Activated naive CD4-positive, alpha-beta T cell treated with anti-CD3 and anti-CD28 coated beads for 36 hours (primary cell): ENCODE measurements at regions not wholly inside any gene's neighbourhood (a gene's known extent, or its start where the extent isn't known, plus 50 kb on each side); places are given as distances from the start of the nearest gene placed in this dataset.

ENCODE experiments used
- CTCF ChIA-PET: fragments of 350-600 bp; sonication (Branson Sonifier 250); formaldehyde crosslinking; loops from one replicate; lab custom pipeline; 2021; ENCODE audit warnings: antibody characterized with exemption; lab: Charles Lee
- DNase-seq: peaks from one replicate; pipeline ENCODE4 v3.0.0-alpha.2; 2020
- H3K27ac Mint-ChIP-seq: one replicate; pipeline ENCODE4 v1.8.0; 2021; ENCODE audit warnings: mild to moderate bottlenecking, mixed read lengths
- H3K27me3 Mint-ChIP-seq: one replicate; pipeline ENCODE4 v1.8.0; 2021; ENCODE audit warnings: low read depth, mixed read lengths
- H3K36me3 Mint-ChIP-seq: one replicate; pipeline ENCODE4 v1.8.0; 2021; ENCODE audit warnings: low read depth, mixed read lengths
- H3K4me1 Mint-ChIP-seq: one replicate; pipeline ENCODE4 v1.8.0; 2021; ENCODE audit warnings: low read depth, mixed read lengths
- H3K4me3 Mint-ChIP-seq: one replicate; pipeline ENCODE4 v1.8.0; 2021; ENCODE audit warnings: mild to moderate bottlenecking, moderate library complexity, mixed read lengths
- H3K9me3 Mint-ChIP-seq: one replicate; pipeline ENCODE4 v1.8.0; 2021; ENCODE audit warnings: mixed read lengths
- intact Hi-C: fragments of 100-400 bp; cut with micrococcal nuclease; formaldehyde crosslinking; loops from one replicate; pipeline ENCODE4 v1.15.1; 2023

DNA sequence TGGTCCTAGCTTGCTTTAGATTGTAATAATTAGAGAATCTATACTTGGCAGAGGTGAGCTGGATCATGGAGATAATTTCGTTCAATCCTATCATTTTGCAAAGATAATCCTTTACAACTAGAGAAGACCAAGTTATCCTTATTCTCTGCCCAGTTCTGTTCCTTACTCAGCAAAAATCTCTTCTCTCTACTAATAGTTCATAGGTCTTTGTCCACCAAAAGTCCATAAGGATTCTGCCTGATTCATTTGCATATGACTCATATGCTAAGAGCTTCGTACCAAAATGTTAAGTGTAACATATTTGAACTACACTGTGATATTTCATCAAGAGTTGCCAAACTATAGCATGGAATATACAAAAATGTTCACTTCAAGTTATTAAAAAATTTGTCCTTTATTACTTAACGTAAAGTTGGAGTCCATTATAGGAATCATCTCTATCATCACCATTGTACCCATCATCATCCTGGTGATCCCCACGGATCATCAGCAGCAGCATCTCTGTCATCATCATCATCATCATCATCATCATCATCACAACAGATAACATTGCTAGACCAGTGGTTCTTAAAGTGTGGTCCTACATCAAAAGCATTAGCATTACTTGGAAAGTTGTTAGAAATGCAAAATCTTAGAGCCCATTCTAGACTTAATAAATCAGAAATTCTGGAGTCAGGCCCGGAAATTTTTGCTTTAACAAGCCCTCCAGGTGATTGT is 463.0 kb downstream of the DHX35 start:
- H3K4me1 Mint-ChIP-seq: no peaks in the 10 kb centered on the region
- CTCF ChIA-PET: no interaction called here
- no peak overlapping the region for H3K4me3 Mint-ChIP-seq
- H3K27ac Mint-ChIP-seq: no peak overlapping the region
- intact Hi-C loops: no loop called here
- no peak for DNase-seq
- H3K9me3 Mint-ChIP-seq: no peaks in the 10 kb centered on the region
- H3K36me3 Mint-ChIP-seq: no peaks in the 10 kb centered on the region
- no peaks in the 10 kb centered on the region for H3K27me3 Mint-ChIP-seq

DNA sequence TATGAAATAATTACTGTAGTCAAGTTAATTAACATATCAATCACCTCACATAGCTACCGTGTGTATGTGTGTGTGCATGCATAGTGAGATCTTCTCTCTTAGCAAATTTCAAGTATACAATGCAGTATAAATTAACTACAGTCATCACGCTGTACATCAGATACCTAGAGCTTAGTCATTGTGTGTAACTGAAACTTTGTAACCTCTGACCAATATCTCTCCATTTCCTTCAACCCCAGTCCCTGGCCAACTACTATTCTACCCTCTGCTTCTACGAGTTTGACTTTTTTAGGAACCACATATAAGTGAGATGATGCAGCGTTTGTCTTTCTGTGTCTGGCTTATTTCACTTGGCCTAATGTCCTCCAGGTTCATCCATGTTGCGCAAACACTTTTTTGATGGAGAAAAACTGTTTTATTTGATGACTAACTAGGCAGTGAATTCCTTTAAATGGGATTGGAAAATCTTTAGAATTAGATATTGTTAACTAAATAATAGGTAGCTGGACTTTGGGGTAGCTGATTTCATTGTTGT is 459.5 kb downstream of the DHX35 start:
- Mint-ChIP-seq H3K27ac (no peak overlapping the region), H3K9me3 (no peaks in the 10 kb centered on the region), H3K36me3 (no peaks in the 10 kb centered on the region), H3K27me3 (no peaks in the 10 kb centered on the region), H3K4me3 (no peak overlapping the region), H3K4me1 (no peaks in the 10 kb centered on the region)
- intact Hi-C loops: no loop called here
- CTCF ChIA-PET: no interaction called here
- no peak for DNase-seq

DNA sequence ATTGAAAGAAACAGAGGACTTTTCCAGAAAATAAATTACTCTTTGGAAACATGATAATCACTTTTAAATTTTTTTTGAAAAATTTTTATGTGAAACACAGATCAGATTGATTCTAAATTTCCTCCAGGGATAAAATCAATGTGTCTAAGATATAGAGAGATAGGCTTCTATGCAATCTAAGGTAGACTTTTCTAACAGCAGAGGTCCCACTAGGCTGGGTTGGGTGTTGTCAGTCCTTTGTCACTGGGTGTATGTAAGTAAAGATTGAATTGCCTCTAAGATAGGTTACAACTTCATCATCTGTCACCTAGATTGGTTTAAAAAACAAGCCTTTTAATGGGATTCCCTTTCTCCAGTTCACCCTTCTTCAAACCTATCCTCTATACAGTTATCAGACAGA is 449.9 kb downstream of the DHX35 start:
- Mint-ChIP-seq H3K27ac (no peak overlapping the region), H3K4me1 (no peaks in the 10 kb centered on the region), H3K36me3 (no peaks in the 10 kb centered on the region), H3K9me3 (no peaks in the 10 kb centered on the region), H3K4me3 (no peak overlapping the region), H3K27me3 (peaks cover 2% of the 10 kb centered on the region)
- CTCF ChIA-PET: no interaction called here
- intact Hi-C loops: no loop called here
- no peak for DNase-seq

DNA sequence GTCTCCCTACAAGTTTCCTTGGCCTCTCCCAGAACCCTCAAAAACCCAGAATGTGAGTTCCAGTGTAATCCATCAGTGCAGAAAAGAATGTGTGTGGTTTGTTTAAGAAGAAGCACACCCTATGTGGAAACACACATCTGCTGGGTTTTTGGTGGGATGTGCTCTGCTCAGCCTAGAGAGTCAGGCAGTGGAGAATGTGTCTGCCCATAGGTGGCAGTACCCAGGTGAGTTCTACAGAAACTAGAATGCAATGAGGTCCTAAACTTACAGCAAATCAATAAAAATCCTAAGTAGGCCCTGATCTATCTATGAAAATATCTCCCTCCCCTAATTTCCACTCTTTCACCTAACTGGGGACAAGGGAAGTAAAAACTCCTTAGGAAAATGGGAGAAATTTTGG is 437.3 kb downstream of the DHX35 start:
- Mint-ChIP-seq H3K4me3 (no peak overlapping the region), H3K4me1 (no peaks in the 10 kb centered on the region), H3K36me3 (no peaks in the 10 kb centered on the region), H3K27ac (no peak overlapping the region), H3K27me3 (peaks cover 4% of the 10 kb centered on the region), H3K9me3 (no peaks in the 10 kb centered on the region)
- intact Hi-C loops: no loop called here
- CTCF ChIA-PET: no interaction called here
- DNase-seq: no peak

DNA sequence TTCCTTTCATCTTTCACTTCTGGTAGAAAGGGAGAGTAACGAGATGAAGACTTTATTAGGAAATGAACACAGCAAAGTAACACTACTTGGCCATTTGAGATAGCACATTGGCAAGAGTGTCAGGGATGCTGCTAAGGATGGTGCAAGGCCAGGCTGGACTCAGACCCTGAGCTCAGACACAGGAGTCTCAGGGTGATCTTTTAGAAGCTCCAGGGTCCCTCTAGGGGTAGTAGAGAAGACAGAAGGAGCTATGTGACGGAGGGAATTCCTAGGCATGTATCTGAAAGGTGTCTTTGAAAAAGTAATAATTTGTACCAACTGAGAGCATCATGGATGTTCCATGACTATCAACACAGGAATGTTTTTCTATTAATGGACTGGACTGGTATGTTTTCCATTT is 436.5 kb downstream of the DHX35 start:
- DNase-seq: no peak
- Mint-ChIP-seq H3K36me3 (no peaks in the 10 kb centered on the region), H3K9me3 (no peaks in the 10 kb centered on the region), H3K27ac (no peak overlapping the region), H3K27me3 (peaks cover 4% of the 10 kb centered on the region), H3K4me3 (no peak overlapping the region), H3K4me1 (no peaks in the 10 kb centered on the region)
- CTCF ChIA-PET: no interaction called here
- intact Hi-C loops: no loop called here

DNA sequence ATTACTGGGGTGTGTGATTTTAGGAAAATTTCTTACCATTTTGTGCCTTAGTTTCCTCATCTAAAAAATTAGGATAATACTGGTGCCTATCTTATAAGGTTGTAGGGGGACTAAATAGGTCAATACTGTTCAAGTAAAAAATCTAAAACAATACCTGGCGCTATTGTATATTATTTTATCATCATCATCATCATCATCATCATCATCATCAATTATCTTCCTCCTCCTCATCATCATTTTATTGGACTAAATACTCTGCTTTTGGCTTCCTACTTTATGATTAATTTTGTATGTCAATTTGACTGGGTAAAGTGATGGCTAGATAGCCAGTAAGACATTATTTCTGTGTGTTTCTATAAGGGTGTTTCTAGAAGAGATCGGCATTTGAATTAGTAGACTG is 435.5 kb downstream of the DHX35 start:
- CTCF ChIA-PET: no interaction called here
- Mint-ChIP-seq H3K36me3 (no peaks in the 10 kb centered on the region), H3K27me3 (peaks cover 4% of the 10 kb centered on the region), H3K9me3 (no peaks in the 10 kb centered on the region), H3K4me3 (no peak overlapping the region), H3K27ac (no peak overlapping the region), H3K4me1 (no peaks in the 10 kb centered on the region)
- intact Hi-C loops: no loop called here
- DNase-seq: no peak

DNA sequence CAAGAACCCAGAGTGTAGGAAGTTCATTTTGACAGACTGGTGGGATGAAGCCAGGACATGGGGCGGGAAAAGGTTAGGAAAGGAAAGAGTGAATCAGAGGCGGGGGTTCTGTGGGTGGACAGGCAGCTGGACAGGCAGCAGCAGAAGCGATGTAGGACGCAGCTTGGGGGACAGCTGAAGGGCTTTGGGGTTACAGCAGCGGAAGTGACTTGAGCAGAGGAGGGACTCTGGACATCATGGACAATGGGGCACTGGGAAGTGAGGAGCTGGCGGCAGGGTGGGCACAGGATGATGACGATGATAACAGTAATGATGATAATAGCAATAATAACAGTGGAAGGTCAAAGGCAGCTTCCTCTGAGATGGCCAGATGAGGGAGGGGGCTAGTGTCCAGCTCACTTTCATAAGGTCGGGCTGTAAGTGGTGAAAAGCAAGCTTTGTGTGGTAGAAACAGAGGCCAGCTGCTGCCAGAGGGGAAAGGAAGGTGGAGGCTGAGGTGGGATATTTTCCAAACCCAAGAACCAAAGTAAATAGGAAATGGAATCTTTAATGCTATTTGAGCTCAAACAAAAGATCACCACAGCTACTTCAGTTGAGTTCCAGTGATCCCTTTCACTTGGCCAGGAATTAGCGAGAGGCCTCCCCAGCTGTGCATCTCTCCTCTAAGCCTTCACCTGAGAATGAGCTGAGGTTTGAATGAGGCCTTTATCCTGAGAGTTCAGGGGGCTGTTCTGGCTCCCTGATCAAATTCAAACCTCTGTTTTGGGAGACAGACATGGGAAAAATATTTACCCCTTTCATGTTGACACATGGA is 433.5 kb downstream of the DHX35 start:
- Mint-ChIP-seq H3K27ac (no peak overlapping the region), H3K4me3 (no peak overlapping the region), H3K27me3 (peaks cover 4% of the 10 kb centered on the region), H3K9me3 (no peaks in the 10 kb centered on the region), H3K4me1 (no peaks in the 10 kb centered on the region), H3K36me3 (no peaks in the 10 kb centered on the region)
- CTCF ChIA-PET: no interaction called here
- intact Hi-C loops: no loop called here
- DNase-seq: no peak

DNA sequence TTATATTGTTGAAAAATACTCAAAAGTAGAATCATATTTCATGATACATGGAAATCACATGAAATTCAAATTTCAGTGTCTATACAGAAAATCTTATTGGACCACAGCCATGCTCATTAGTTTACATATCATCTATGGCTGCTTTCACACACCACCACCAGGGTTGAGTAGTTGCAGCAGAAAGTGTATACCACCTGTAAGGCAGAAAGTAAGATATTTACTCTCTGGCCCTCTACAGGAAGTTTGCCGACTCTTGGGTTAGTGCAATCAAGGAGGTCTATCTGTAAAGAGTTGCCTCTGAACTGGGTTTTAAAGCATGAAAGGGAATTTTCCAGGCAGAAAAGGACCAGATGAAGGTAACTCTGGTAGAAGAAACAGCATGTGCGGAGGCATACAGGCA is 432.3 kb downstream of the DHX35 start:
- Mint-ChIP-seq H3K27ac (no peak overlapping the region), H3K9me3 (no peaks in the 10 kb centered on the region), H3K4me1 (no peaks in the 10 kb centered on the region), H3K4me3 (no peak overlapping the region), H3K36me3 (no peaks in the 10 kb centered on the region), H3K27me3 (peaks cover 4% of the 10 kb centered on the region)
- DNase-seq: no peak
- intact Hi-C loops: no loop called here
- CTCF ChIA-PET: no interaction called here

DNA sequence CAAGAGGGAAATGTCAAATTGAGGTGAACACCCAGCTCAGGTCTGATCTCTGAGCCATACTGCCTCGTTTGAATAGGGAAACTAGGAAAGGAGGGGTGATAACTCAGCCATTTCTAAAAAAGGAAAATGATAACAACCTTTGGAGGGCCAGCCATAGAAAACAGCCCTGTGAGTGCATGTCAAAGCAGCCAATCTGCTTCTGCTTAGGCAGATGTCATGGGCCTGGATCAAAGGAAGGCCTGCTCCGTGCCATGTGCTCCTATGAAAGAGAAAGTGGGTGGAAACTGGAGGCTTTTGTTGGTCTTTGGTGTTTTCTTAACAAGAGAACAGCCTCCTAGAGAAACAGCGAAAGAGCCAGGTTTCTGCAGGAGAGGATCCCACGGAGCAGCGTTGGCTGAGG is 428.0 kb downstream of the DHX35 start:
- intact Hi-C loops: no loop called here
- Mint-ChIP-seq H3K36me3 (no peaks in the 10 kb centered on the region), H3K4me1 (no peaks in the 10 kb centered on the region), H3K27me3 (peaks cover 1% of the 10 kb centered on the region), H3K27ac (no peak overlapping the region), H3K9me3 (no peaks in the 10 kb centered on the region), H3K4me3 (no peak overlapping the region)
- CTCF ChIA-PET: no interaction called here
- no peak for DNase-seq

DNA sequence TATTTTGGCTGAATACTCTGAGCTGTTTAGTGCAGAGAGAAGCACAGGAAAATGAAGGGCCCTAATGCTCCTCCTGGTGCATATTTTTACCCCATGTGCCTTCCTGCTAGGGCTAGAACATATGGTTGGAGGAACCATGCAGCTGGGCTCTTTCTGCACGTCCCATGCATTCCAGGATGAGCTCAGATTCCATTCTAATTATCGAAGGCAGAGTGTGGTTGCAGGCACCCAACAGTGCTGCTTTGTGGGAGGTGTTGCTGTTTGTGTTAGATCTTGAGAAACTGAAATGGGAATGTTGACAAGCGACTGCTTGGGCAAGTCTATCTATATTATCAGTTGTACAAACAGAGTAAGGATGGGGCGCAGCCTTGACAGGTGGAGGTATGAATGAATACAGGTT is 419.5 kb downstream of the DHX35 start:
- H3K4me3 Mint-ChIP-seq: no peak overlapping the region
- H3K36me3 Mint-ChIP-seq: no peaks in the 10 kb centered on the region
- intact Hi-C loops: no loop called here
- no peak for DNase-seq
- no peak overlapping the region for H3K27ac Mint-ChIP-seq
- H3K9me3 Mint-ChIP-seq: no peaks in the 10 kb centered on the region
- H3K27me3 Mint-ChIP-seq: no peaks in the 10 kb centered on the region
- CTCF ChIA-PET: no interaction called here
- H3K4me1 Mint-ChIP-seq: no peaks in the 10 kb centered on the region

DNA sequence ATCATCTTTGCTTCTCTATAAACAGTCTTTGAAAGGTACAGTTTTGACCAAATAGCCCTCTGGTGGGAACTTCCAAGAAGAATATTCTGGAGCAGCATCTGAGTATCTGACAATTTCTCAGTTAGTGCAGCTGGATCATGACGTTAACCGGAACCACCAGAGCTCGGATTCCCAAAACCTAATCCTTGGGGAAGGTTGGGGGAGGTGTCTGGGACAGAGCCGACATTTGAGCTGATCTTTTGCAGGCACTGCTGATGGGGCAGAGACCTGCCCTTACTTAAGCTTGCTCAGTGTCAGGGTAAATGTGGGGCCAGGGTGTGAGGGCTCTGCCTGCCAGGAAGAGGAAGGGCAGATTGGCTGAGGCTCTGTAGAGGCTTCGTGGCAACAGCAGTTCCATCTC is 416.6 kb downstream of the DHX35 start:
- intact Hi-C loops: no loop called here
- Mint-ChIP-seq H3K9me3 (no peaks in the 10 kb centered on the region), H3K36me3 (no peaks in the 10 kb centered on the region), H3K27ac (no peak overlapping the region), H3K4me1 (no peaks in the 10 kb centered on the region), H3K27me3 (no peaks in the 10 kb centered on the region), H3K4me3 (no peak overlapping the region)
- no peak for DNase-seq
- CTCF ChIA-PET: no interaction called here

DNA sequence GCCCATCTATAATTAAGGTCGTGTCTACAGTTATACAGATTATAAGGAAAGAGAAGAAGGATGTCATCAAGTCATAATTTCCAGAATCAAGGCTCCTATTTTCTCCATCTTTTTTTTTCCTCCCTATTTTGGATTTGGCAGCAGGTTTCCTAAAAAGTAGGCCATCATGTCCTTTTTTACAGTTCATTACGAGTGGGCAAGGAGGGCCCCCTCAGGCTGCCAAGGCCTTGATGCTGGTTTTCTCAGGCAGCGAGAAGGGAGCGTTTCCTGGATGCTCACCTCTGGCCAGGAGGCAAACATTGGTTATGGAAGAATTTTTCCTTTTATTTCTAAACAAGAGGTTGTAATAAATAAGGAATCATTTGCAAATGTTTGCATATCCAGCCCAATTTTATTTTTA is 414.6 kb downstream of the DHX35 start:
- CTCF ChIA-PET: no interaction called here
- H3K27me3 Mint-ChIP-seq: no peaks in the 10 kb centered on the region
- H3K27ac Mint-ChIP-seq: no peak overlapping the region
- intact Hi-C loops: no loop called here
- no peaks in the 10 kb centered on the region for H3K9me3 Mint-ChIP-seq
- DNase-seq: no peak
- no peak overlapping the region for H3K4me3 Mint-ChIP-seq
- H3K4me1 Mint-ChIP-seq: no peaks in the 10 kb centered on the region
- H3K36me3 Mint-ChIP-seq: no peaks in the 10 kb centered on the region

DNA sequence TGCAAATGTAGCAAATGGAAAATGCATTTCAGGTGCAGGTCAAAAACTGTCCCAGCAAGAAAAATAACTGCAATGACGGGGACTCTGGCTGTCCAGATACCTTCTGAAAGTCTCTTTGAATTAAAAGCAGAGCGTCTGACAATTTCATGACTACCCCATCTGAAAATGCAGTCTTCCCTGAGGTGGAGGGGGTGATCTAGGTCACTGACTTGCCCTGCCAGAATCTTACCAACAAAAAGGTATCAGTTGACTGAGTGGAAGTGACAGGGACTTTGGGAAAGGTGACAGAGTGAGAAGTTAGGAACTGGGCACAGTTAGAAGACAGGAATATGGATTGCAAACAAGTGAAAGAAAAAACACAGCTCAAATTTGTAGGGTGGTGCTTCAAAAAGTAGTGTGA is 402.2 kb downstream of the DHX35 start:
- Mint-ChIP-seq H3K4me1 (no peaks in the 10 kb centered on the region), H3K27ac (no peak overlapping the region), H3K9me3 (peaks cover 3% of the 10 kb centered on the region), H3K27me3 (peaks cover 14% of the 10 kb centered on the region), H3K4me3 (no peak overlapping the region), H3K36me3 (peaks cover 2% of the 10 kb centered on the region)
- CTCF ChIA-PET: no interaction called here
- intact Hi-C loops: no loop called here
- DNase-seq: no peak
